ENCODE measurements at regions not wholly inside any gene's neighbourhood (a gene's known extent, or its start where the extent isn't known, plus 50 kb on each side); places are given as distances from the start of the nearest gene placed in this dataset.

- ATAC-seq (no peak), DNase-seq (ENCODE audit: low read depth, low spot score) (no peak)
- no peaks in the 10 kb centered on the region for H3K36me3 ChIP-seq (ENCODE audit: control insufficient read depth, insufficient read depth, low read length)
- in situ Hi-C loops (cut with HindIII; ENCODE audit: low pct_unique_long_range_greater_than_20kb, low sequenced_read_pairs) = no loop called here
- intact Hi-C loops (cut with micrococcal nuclease; ENCODE audit: unreplicated experiment) = no loop called here
- H3K27me3 ChIP-seq (ENCODE audit: control insufficient read depth, insufficient read depth, low read length) = no peaks in the 10 kb centered on the region
- no peaks in the 10 kb centered on the region for H3K4me1 ChIP-seq (ENCODE audit: control insufficient read depth, insufficient read depth, low read length)
- no peak overlapping the region for H3K27ac ChIP-seq (ENCODE audit: low read length)
- no peaks in the 10 kb centered on the region for H3K9me3 ChIP-seq (ENCODE audit: control insufficient read depth, insufficient read depth, low read depth, low read length)
- ChIA-PET POLR2A (interaction anchor here (1.0 kb wide), 1 partner anchor 13 kb away, joined by 4 read pairs; no protein-coding TSS in a partner anchor), CTCF (no interaction called here)
- no peak overlapping the region for H3K4me3 ChIP-seq (ENCODE audit: low read depth in 2 of 2, low read length in 2 of 2)
- no peak for TF ChIP-seq TCF7L2 (IDR thresholded peaks at IDR 0.05; ENCODE audit: low read depth, low read length)
- TF ChIP-seq SIN3A (IDR thresholded peaks at IDR 0.05; ENCODE audit: borderline replicate concordance, insufficient read depth, low read depth, low read length) = no peak
- TF ChIP-seq REST (IDR thresholded peaks at IDR 0.05; ENCODE audit: insufficient read depth in 1 of 2, low read depth in 2 of 2, low read length in 1 of 2) = no peak
- TF ChIP-seq POLR2AphosphoS5 (IDR thresholded peaks at IDR 0.05; ENCODE audit: low read depth, low read length) = no peak
- TF ChIP-seq, protein P1, sequence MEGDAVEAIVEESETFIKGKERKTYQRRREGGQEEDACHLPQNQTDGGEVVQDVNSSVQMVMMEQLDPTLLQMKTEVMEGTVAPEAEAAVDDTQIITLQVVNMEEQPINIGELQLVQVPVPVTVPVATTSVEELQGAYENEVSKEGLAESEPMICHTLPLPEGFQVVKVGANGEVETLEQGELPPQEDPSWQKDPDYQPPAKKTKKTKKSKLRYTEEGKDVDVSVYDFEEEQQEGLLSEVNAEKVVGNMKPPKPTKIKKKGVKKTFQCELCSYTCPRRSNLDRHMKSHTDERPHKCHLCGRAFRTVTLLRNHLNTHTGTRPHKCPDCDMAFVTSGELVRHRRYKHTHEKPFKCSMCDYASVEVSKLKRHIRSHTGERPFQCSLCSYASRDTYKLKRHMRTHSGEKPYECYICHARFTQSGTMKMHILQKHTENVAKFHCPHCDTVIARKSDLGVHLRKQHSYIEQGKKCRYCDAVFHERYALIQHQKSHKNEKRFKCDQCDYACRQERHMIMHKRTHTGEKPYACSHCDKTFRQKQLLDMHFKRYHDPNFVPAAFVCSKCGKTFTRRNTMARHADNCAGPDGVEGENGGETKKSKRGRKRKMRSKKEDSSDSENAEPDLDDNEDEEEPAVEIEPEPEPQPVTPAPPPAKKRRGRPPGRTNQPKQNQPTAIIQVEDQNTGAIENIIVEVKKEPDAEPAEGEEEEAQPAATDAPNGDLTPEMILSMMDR (IDR thresholded peaks at IDR 0.05) = no peak
- no TSS peak for BruUV-seq (replicated peaks)
Observed at GRCh38 chr6:4270001-4270400, 134.6 kb upstream of the ECI2 start.

GRCh38 chr6:4268171-4268570 lies 132.8 kb upstream of the ECI2 start:
- H3K9me3 ChIP-seq (ENCODE audit: control insufficient read depth, insufficient read depth, low read depth, low read length) = no peaks in the 10 kb centered on the region
- no peak overlapping the region for H3K4me3 ChIP-seq (ENCODE audit: low read depth in 2 of 2, low read length in 2 of 2)
- no peak overlapping the region for H3K27ac ChIP-seq (ENCODE audit: low read length)
- no peaks in the 10 kb centered on the region for H3K27me3 ChIP-seq (ENCODE audit: control insufficient read depth, insufficient read depth, low read length)
- DNase-seq (ENCODE audit: low read depth, low spot score) (no peak), ATAC-seq (no peak)
- TF ChIP-seq REST (IDR thresholded peaks at IDR 0.05; ENCODE audit: insufficient read depth in 1 of 2, low read depth in 2 of 2, low read length in 1 of 2) = no peak
- no peak for TF ChIP-seq POLR2AphosphoS5 (IDR thresholded peaks at IDR 0.05; ENCODE audit: low read depth, low read length)
- TF ChIP-seq, protein P1 (IDR thresholded peaks at IDR 0.05) = no peak
- TF ChIP-seq TCF7L2 (IDR thresholded peaks at IDR 0.05; ENCODE audit: low read depth, low read length) = no peak
- no peak for TF ChIP-seq SIN3A (IDR thresholded peaks at IDR 0.05; ENCODE audit: borderline replicate concordance, insufficient read depth, low read depth, low read length)
- no peaks in the 10 kb centered on the region for H3K4me1 ChIP-seq (ENCODE audit: control insufficient read depth, insufficient read depth, low read length)
- H3K36me3 ChIP-seq (ENCODE audit: control insufficient read depth, insufficient read depth, low read length) = no peaks in the 10 kb centered on the region
- intact Hi-C loops (cut with micrococcal nuclease; ENCODE audit: unreplicated experiment) (no loop called here), in situ Hi-C loops (cut with HindIII; ENCODE audit: low pct_unique_long_range_greater_than_20kb, low sequenced_read_pairs) (no loop called here)
- ChIA-PET CTCF (no interaction called here), POLR2A (no interaction called here)
- no TSS peak for BruUV-seq (replicated peaks)

Measured in Panc1 (cell line).